ENCODE measurements at regions not wholly inside any gene's neighbourhood (a gene's known extent, or its start where the extent isn't known, plus 50 kb on each side); places are given as distances from the start of the nearest gene placed in this dataset.
"Not testable (repeated sequence)": the region's sequence is repeated elsewhere in the genome, so short reads cannot be mapped to it uniquely, and the experiment has no call there.

DNA sequence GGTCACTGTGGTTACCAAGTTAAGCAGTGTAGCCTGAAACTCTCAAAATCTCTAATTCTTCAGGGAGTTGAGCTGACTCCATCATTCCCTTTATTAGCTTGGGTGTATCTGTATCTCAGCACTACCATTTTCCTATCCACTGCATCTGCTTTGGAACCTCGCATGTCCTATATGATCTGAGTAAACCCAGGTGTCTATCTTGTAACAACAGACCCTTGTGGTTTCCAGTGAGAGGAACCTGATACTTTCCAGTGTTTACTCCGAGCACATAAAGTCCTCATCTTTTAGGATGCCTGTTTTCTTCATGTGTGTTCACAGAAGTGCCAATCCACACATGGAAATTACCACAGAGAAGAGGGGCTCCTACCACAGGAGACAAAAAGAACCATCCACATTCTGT is 650.4 kb downstream of the LMO4 start:
- no peak for FAIRE-seq
- DNase-seq (ENCODE audit: insufficient read length, low spot score): no peak
- no peak for TF ChIP-seq POU2F2 (IDR thresholded peaks at IDR 0.05; ENCODE audit: low read depth, low read length)
- TF ChIP-seq POLR2AphosphoS5 (IDR thresholded peaks at IDR 0.05; ENCODE audit: low read depth, low read length): no peak
- TF ChIP-seq POLR2A (IDR thresholded peaks at IDR 0.05; ENCODE audit: low read depth, low read length): no peak
- no peak for TF ChIP-seq PAX5 (IDR thresholded peaks at IDR 0.05; ENCODE audit: insufficient read depth, low read length, severe bottlenecking)
- no peak for TF ChIP-seq TAF1 (IDR thresholded peaks at IDR 0.05; ENCODE audit: low read depth, low read length)
- no peak for TF ChIP-seq SPI1 (IDR thresholded peaks at IDR 0.05; ENCODE audit: low read depth, low read length)

DNA sequence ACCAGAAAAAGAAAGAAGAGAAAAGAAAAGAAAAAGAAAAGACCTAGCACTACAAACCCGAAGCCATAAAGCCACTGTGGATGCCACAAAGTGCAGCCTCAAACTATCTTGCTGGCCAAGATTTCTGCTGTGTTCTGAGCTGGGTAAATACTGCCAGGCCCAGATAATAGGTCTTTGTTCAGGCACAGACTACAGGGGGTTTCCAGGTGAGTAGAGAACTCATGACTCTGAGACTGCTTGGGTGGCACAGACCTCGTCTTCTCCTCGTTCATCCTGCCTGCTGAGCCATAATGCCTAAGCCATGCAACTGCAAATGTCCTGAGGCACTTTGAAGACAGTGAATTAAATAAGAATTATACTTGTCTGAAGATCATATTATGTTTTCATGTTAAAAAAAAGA is 651.8 kb downstream of the LMO4 start:
- TF ChIP-seq POLR2A (IDR thresholded peaks at IDR 0.05; ENCODE audit: low read depth, low read length): no peak
- TF ChIP-seq SPI1 (IDR thresholded peaks at IDR 0.05; ENCODE audit: low read depth, low read length): no peak
- TF ChIP-seq TAF1 (IDR thresholded peaks at IDR 0.05; ENCODE audit: low read depth, low read length): no peak
- no peak for TF ChIP-seq POLR2AphosphoS5 (IDR thresholded peaks at IDR 0.05; ENCODE audit: low read depth, low read length)
- no peak for TF ChIP-seq PAX5 (IDR thresholded peaks at IDR 0.05; ENCODE audit: insufficient read depth, low read length, severe bottlenecking)
- no peak for TF ChIP-seq POU2F2 (IDR thresholded peaks at IDR 0.05; ENCODE audit: low read depth, low read length)
- FAIRE-seq (no peak), DNase-seq (ENCODE audit: insufficient read length, low spot score) (no peak)

DNA sequence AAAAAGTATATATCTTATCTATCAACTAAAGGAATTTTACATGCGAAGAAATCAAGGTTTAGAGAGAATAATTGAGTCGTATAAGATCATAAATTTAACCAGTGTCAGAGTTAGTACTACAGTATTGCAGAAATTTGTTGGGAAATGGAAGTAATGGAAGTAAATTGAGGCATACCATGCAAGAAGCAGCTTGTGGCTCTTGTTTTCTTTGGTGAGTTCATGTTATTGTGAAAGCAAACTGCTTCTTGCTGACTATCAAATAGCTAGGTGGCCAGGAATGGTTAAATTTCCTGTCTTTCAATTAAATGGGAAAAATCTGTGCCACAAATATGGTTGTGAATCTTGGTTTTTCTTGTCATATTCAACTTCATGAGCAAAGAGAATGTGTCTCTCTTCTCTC is 652.7 kb downstream of the LMO4 start:
- FAIRE-seq (no peak), DNase-seq (ENCODE audit: insufficient read length, low spot score) (no peak)
- TF ChIP-seq PAX5 (IDR thresholded peaks at IDR 0.05; ENCODE audit: insufficient read depth, low read length, severe bottlenecking) (no peak), SPI1 (IDR thresholded peaks at IDR 0.05; ENCODE audit: low read depth, low read length) (no peak), POLR2AphosphoS5 (IDR thresholded peaks at IDR 0.05; ENCODE audit: low read depth, low read length) (no peak), POLR2A (IDR thresholded peaks at IDR 0.05; ENCODE audit: low read depth, low read length) (no peak), TAF1 (IDR thresholded peaks at IDR 0.05; ENCODE audit: low read depth, low read length) (no peak), POU2F2 (IDR thresholded peaks at IDR 0.05; ENCODE audit: low read depth, low read length) (no peak)

DNA sequence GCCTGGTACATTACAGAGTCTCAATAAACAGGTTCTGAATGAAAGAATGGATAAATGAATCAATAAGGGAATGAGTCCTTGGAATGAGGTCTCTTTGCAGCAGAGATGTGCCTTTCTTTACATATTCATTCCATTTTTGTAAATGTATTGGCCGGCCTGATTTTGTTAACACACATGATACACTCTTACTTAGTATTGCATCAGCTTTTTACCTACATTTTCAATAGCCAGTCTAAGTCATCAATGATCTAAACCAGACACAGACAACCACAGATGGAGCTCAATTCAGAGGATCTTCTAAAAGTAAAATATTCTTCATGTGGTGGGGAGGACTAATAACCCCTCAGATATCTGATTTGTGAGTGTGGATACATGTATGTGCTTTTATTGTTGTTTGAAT is 653.1 kb downstream of the LMO4 start:
- DNase-seq (ENCODE audit: insufficient read length, low spot score) (no peak), FAIRE-seq (no peak)
- TF ChIP-seq SPI1 (IDR thresholded peaks at IDR 0.05; ENCODE audit: low read depth, low read length) (no peak), POU2F2 (IDR thresholded peaks at IDR 0.05; ENCODE audit: low read depth, low read length) (no peak), PAX5 (IDR thresholded peaks at IDR 0.05; ENCODE audit: insufficient read depth, low read length, severe bottlenecking) (no peak), TAF1 (IDR thresholded peaks at IDR 0.05; ENCODE audit: low read depth, low read length) (no peak), POLR2A (IDR thresholded peaks at IDR 0.05; ENCODE audit: low read depth, low read length) (no peak), POLR2AphosphoS5 (IDR thresholded peaks at IDR 0.05; ENCODE audit: low read depth, low read length) (no peak)

DNA sequence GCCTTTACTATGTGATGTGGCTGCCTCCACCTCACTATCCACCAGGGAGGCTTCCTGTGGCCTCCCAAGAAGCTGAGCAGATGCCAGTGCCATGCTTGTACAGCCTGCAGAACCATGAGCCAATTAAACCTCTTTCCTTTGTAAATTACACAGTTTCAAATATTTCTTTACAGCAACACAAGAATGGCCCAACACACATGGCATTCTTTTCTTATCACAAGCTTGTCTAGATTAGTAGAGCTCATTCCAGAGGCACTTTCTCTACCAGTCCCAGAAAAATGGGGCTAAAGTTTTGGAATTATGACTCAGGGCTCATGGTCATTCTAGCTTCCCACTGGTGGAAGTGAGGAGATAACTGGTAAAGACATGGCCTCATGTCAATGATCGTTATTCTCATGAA is 655.2 kb downstream of the LMO4 start:
- no peak for FAIRE-seq
- DNase-seq (ENCODE audit: insufficient read length, low spot score): no peak
- TF ChIP-seq PAX5 (IDR thresholded peaks at IDR 0.05; ENCODE audit: insufficient read depth, low read length, severe bottlenecking) (no peak), SPI1 (IDR thresholded peaks at IDR 0.05; ENCODE audit: low read depth, low read length) (no peak), POLR2A (IDR thresholded peaks at IDR 0.05; ENCODE audit: low read depth, low read length) (no peak), POLR2AphosphoS5 (IDR thresholded peaks at IDR 0.05; ENCODE audit: low read depth, low read length) (no peak), TAF1 (IDR thresholded peaks at IDR 0.05; ENCODE audit: low read depth, low read length) (no peak), POU2F2 (IDR thresholded peaks at IDR 0.05; ENCODE audit: low read depth, low read length) (no peak)

DNA sequence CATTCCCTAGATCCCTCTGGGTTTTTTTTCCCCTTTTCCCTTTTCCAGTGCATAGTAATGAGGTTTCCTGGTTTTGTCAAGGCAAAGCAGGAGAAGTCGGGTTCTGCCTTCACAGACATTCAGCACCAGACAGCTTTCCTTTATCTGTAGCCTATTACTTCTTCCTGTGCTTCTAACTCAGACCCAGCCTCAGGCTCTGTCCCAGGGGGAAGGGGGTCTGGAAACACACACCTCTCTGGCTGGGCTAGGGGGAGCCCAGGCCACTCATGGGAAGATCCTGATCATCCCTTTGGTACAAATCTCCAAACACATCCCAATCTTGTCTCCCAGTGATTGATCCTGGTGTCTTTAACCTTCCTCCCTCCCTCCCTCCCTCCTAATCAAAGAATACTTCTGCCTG is 656.4 kb downstream of the LMO4 start:
- FAIRE-seq (no peak), DNase-seq (ENCODE audit: insufficient read length, low spot score) (no peak)
- no peak for TF ChIP-seq POLR2AphosphoS5 (IDR thresholded peaks at IDR 0.05; ENCODE audit: low read depth, low read length)
- TF ChIP-seq POLR2A (IDR thresholded peaks at IDR 0.05; ENCODE audit: low read depth, low read length): no peak
- no peak for TF ChIP-seq PAX5 (IDR thresholded peaks at IDR 0.05; ENCODE audit: insufficient read depth, low read length, severe bottlenecking)
- no peak for TF ChIP-seq POU2F2 (IDR thresholded peaks at IDR 0.05; ENCODE audit: low read depth, low read length)
- TF ChIP-seq SPI1 (IDR thresholded peaks at IDR 0.05; ENCODE audit: low read depth, low read length): no peak
- no peak for TF ChIP-seq TAF1 (IDR thresholded peaks at IDR 0.05; ENCODE audit: low read depth, low read length)

DNA sequence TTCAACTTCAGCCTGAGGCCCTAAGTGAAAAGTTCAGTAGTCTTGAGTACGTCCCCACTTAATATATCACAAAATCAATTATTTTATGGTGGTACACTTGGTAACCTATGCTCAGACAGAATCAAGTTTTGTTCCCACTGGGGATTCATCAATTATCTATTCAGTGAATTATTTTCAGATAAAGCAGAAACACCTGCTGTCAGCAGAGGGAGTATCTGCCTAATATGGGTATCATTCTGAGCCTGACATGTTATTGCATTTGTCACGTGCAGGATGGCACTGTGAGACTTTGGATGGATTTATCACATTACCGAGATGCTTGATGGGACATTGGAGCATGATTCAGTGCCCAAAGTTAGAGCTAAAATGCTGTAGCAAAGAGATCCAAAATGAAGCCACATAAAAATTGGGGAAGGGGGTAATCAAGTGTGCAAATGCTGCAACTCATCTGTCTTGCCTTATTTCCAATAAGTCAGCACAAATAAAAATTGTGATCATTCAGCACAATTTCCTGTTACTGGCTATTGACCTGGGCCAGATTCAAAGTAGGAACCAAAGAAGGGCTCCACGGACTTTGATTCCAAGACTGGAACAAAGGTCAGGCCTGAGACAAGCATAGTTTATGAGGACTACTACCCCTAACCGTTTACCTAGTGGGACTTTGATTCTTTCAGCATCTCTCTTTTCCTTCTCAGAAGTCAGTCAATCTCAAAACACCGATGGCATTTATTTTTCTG is 657.6 kb downstream of the LMO4 start:
- no peak for DNase-seq (ENCODE audit: insufficient read length, low spot score)
- FAIRE-seq: no peak
- TF ChIP-seq TAF1 (IDR thresholded peaks at IDR 0.05; ENCODE audit: low read depth, low read length): no peak
- TF ChIP-seq SPI1 (IDR thresholded peaks at IDR 0.05; ENCODE audit: low read depth, low read length): no peak
- no peak for TF ChIP-seq POLR2A (IDR thresholded peaks at IDR 0.05; ENCODE audit: low read depth, low read length)
- no peak for TF ChIP-seq POU2F2 (IDR thresholded peaks at IDR 0.05; ENCODE audit: low read depth, low read length)

DNA sequence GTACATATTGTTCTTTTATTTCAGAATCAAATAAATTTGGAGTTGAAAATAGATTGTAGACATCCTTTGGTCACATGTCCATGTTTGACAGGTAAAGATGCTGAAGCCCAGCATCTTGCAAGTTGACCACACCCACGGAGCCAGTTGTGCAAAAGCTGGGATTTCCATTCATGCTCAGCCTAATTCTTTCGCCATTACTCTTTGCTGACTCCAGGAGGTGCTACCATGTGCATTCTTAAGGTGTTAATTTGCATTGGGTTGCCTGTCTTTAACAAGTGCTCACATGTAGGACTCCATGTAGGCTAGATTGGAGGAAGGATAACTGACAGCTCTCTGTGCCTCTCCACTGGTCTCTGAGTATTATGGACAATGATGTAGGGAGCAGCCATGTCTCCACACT is 660.7 kb downstream of the LMO4 start:
- TF ChIP-seq POLR2AphosphoS5 (IDR thresholded peaks at IDR 0.05; ENCODE audit: low read depth, low read length) (no peak), POU2F2 (IDR thresholded peaks at IDR 0.05; ENCODE audit: low read depth, low read length) (no peak), PAX5 (IDR thresholded peaks at IDR 0.05; ENCODE audit: insufficient read depth, low read length, severe bottlenecking) (no peak), POLR2A (IDR thresholded peaks at IDR 0.05; ENCODE audit: low read depth, low read length) (no peak), TAF1 (IDR thresholded peaks at IDR 0.05; ENCODE audit: low read depth, low read length) (no peak), SPI1 (IDR thresholded peaks at IDR 0.05; ENCODE audit: low read depth, low read length) (no peak)
- DNase-seq (ENCODE audit: insufficient read length, low spot score): no peak
- no peak for FAIRE-seq

DNA sequence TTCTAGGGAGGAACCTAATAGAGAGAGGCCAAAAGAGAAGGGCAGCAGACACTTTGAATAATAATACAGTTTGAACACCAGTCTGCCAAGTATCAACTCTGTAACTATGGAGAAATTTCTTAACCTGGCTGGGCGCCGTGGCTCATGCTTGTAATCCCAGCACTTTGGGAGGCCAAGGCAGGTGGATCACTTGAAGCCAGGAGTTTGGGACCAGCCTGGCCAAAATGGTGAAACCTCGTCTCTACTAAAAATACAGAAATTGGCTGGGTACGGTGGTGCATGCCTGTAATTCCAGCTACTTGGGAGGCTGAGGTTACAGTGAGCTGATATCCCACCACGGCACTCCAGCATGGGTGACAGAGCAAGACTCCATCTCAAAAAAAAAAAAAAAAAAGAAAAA is 663.9 kb downstream of the LMO4 start:
- not testable (repeated sequence) for FAIRE-seq; DNase-seq (ENCODE audit: insufficient read length, low spot score)

DNA sequence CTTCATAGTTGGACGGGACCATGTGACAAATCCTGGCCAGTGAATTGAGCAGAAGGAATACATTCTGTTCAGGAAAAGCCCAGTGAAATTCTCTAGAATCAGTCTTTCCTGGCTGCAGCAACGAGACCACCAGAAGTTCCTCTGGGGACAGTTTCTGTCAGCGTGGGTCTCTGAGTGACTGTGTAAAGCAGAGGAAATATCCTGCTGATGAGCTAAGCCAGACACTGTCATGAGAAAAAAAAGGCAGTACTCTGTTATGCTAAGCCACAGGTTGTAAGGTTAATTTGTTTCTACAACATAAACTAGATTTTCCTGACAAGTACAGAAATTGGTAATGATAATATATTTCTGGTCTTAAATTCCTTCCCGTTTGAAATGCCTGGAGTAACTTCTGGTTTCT is 664.4 kb downstream of the LMO4 start:
- FAIRE-seq (no peak), DNase-seq (ENCODE audit: insufficient read length, low spot score) (no peak)
- no peak for TF ChIP-seq POU2F2 (IDR thresholded peaks at IDR 0.05; ENCODE audit: low read depth, low read length)
- TF ChIP-seq POLR2A (IDR thresholded peaks at IDR 0.05; ENCODE audit: low read depth, low read length): no peak
- TF ChIP-seq SPI1 (IDR thresholded peaks at IDR 0.05; ENCODE audit: low read depth, low read length): no peak
- TF ChIP-seq POLR2AphosphoS5 (IDR thresholded peaks at IDR 0.05; ENCODE audit: low read depth, low read length): no peak
- no peak for TF ChIP-seq PAX5 (IDR thresholded peaks at IDR 0.05; ENCODE audit: insufficient read depth, low read length, severe bottlenecking)
- TF ChIP-seq TAF1 (IDR thresholded peaks at IDR 0.05; ENCODE audit: low read depth, low read length): no peak
